DOHH2 (cell line): ENCODE measurements at regions not wholly inside any gene's neighbourhood (a gene's known extent, or its start where the extent isn't known, plus 50 kb on each side); places are given as distances from the start of the nearest gene placed in this dataset.

ENCODE experiments used
- H3F3A ChIP-seq: fragments of 200-600 bp; sonication (generic), shearing (Covaris generic); 2 replicates; pipeline ENCODE4 v1.6.0; 2016; ENCODE audit warnings: antibody characterized with exemption, mild to moderate bottlenecking; ENCODE audit not compliant: control insufficient read depth, insufficient read depth
- H3K27ac ChIP-seq: fragments of 200-600 bp; sonication (generic); 2 replicates; pipeline ENCODE4 v1.5.1; 2014; ENCODE audit warnings: low read depth, mild to moderate bottlenecking, low read length, moderate library complexity
- H3K27me3 ChIP-seq: fragments of 200-600 bp; sonication (generic); 2 replicates; pipeline ENCODE4 v1.6.1; 2014; ENCODE audit warnings: mild to moderate bottlenecking, low read length, mixed read lengths; ENCODE audit not compliant: control insufficient read depth
- H3K36me3 ChIP-seq: fragments of 200-600 bp; sonication (generic); 2 replicates; pipeline ENCODE4 v1.6.1; 2014; ENCODE audit warnings: mild to moderate bottlenecking, low read length, moderate library complexity, mixed read lengths; ENCODE audit not compliant: control insufficient read depth
- H3K4me1 ChIP-seq: fragments of 200-600 bp; sonication (generic); 2 replicates; pipeline ENCODE4 v1.6.1; 2014; ENCODE audit warnings: mild to moderate bottlenecking, low read length, mixed read lengths; ENCODE audit not compliant: control insufficient read depth
- H3K4me2 ChIP-seq: fragments of 200-600 bp; sonication (generic); 2 replicates; pipeline ENCODE4 v1.6.0; 2014; ENCODE audit warnings: mild to moderate bottlenecking, low read length, moderate library complexity
- H3K4me3 ChIP-seq: fragments of 200-600 bp; sonication (generic); 2 replicates; pipeline ENCODE4 v1.5.1; 2014; ENCODE audit warnings: mild to moderate bottlenecking, low read length, mixed read lengths
- H3K79me2 ChIP-seq: fragments of 200-600 bp; sonication (generic); 2 replicates; pipeline ENCODE4 v1.6.1; 2014; ENCODE audit warnings: mild to moderate bottlenecking, low read length, mixed read lengths; ENCODE audit not compliant: control insufficient read depth
- H3K9me2 ChIP-seq: fragments of 200-600 bp; sonication (generic); replicated peaks from 2 replicates; pipeline ENCODE4 v1.6.1; 2014; ENCODE audit warnings: mild to moderate bottlenecking, low read length, mixed read lengths; ENCODE audit not compliant: control insufficient read depth
- H3K9me3 ChIP-seq: fragments of 200-600 bp; sonication (generic); 2 replicates; pipeline ENCODE4 v1.6.1; 2014; ENCODE audit warnings: antibody characterized with exemption, low read length, mixed read lengths; ENCODE audit not compliant: control insufficient read depth, insufficient read depth
- H4K20me1 ChIP-seq: fragments of 200-600 bp; sonication (generic); 2 replicates; pipeline ENCODE4 v1.6.0; 2014; ENCODE audit warnings: low read depth, mild to moderate bottlenecking, antibody characterized with exemption, low read length, moderate library complexity; ENCODE audit not compliant: control insufficient read depth, insufficient read depth
- EZH2phosphoT487 ChIP-seq: fragments of 200-600 bp; sonication (generic); IDR thresholded peaks from 2 replicates; pipeline ENCODE4 v1.6.1; 2017; ENCODE audit warnings: borderline replicate concordance, mild to moderate bottlenecking, antibody characterized with exemption, low read length, moderate library complexity, mixed read lengths
- TF ChIP-seq, protein P1 (sequence below): fragments of 200-600 bp; sonication (generic); IDR thresholded peaks from one replicate; pipeline ENCODE4 v1.5.1; 2014; ENCODE audit warnings: antibody characterized with exemption, mild to moderate bottlenecking, low read depth, low read length; ENCODE audit not compliant: poor library complexity, severe bottlenecking

DNA sequence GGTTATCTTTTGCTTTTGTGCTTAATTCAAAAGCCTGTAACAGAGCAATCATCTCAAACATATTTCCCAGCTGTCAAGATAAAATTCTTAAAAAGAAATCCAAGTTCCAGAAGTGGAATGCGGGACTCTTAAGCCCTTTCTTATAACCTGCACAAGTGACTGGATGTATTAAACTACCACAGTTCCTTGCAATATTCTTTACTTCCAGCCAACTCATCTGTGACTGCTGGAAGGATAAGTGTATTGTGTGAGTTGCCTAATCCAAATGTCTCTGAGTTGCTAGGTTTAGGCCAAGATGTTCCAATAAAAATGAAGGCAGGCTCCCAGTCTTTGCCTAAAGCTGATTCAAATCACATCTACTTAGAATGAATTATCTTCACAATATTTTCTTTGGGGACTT, 159.2 kb upstream of the SLC24A2 start:
- Histone ChIP-seq H4K20me1 (no peaks in the 10 kb centered on the region), H3K9me2 (no peaks in the 10 kb centered on the region), H3K79me2 (no peaks in the 10 kb centered on the region), H3K4me2 (no peak overlapping the region), H3K36me3 (no peaks in the 10 kb centered on the region), H3K9me3 (no peaks in the 10 kb centered on the region), H3K27ac (no peak overlapping the region), H3K4me1 (no peaks in the 10 kb centered on the region), H3K27me3 (no peaks in the 10 kb centered on the region; the same call in 1 of the 2 replicates), H3K4me3 (no peak overlapping the region), H3F3A (no peaks in the 10 kb centered on the region)
- TF ChIP-seq, protein P1, sequence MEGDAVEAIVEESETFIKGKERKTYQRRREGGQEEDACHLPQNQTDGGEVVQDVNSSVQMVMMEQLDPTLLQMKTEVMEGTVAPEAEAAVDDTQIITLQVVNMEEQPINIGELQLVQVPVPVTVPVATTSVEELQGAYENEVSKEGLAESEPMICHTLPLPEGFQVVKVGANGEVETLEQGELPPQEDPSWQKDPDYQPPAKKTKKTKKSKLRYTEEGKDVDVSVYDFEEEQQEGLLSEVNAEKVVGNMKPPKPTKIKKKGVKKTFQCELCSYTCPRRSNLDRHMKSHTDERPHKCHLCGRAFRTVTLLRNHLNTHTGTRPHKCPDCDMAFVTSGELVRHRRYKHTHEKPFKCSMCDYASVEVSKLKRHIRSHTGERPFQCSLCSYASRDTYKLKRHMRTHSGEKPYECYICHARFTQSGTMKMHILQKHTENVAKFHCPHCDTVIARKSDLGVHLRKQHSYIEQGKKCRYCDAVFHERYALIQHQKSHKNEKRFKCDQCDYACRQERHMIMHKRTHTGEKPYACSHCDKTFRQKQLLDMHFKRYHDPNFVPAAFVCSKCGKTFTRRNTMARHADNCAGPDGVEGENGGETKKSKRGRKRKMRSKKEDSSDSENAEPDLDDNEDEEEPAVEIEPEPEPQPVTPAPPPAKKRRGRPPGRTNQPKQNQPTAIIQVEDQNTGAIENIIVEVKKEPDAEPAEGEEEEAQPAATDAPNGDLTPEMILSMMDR = no peak
- no peak for TF ChIP-seq EZH2phosphoT487

- H3K36me3 ChIP-seq = no peaks in the 10 kb centered on the region
- no peaks in the 10 kb centered on the region for H3F3A ChIP-seq
- no peaks in the 10 kb centered on the region; the same call in 1 of the 2 replicates for H3K27me3 ChIP-seq
- H3K4me1 ChIP-seq = no peaks in the 10 kb centered on the region
- TF ChIP-seq EZH2phosphoT487 = no peak
- TF ChIP-seq, protein P1 = no peak
- no peaks in the 10 kb centered on the region for H3K9me2 ChIP-seq
- H3K4me2 ChIP-seq = no peak overlapping the region
- no peaks in the 10 kb centered on the region for H3K9me3 ChIP-seq
- no peaks in the 10 kb centered on the region for H3K79me2 ChIP-seq
- no peak overlapping the region for H3K4me3 ChIP-seq
- no peak overlapping the region for H3K27ac ChIP-seq
- H4K20me1 ChIP-seq = no peaks in the 10 kb centered on the region
Observed at GRCh38 chr9:19946441-19947109, 157.7 kb upstream of the SLC24A2 start.

GRCh38 chr9:19941874-19942273, 153.0 kb upstream of the SLC24A2 start:
- no peak overlapping the region for H3K27ac ChIP-seq
- no peak overlapping the region for H3K4me2 ChIP-seq
- no peaks in the 10 kb centered on the region for H3K79me2 ChIP-seq
- no peaks in the 10 kb centered on the region for H3K36me3 ChIP-seq
- H3K4me3 ChIP-seq = no peak overlapping the region
- H3K4me1 ChIP-seq = no peaks in the 10 kb centered on the region
- no peaks in the 10 kb centered on the region for H4K20me1 ChIP-seq
- H3K9me2 ChIP-seq = no peaks in the 10 kb centered on the region
- no peaks in the 10 kb centered on the region for H3K9me3 ChIP-seq
- TF ChIP-seq EZH2phosphoT487 = no peak
- TF ChIP-seq, protein P1 = no peak
- H3K27me3 ChIP-seq = no peaks in the 10 kb centered on the region; the same call in 1 of the 2 replicates
- H3F3A ChIP-seq = no peaks in the 10 kb centered on the region
